A549 (cell line): ENCODE measurements at regions not wholly inside any gene's neighbourhood (a gene's known extent, or its start where the extent isn't known, plus 50 kb on each side); places are given as distances from the start of the nearest gene placed in this dataset.

ENCODE experiments used
- ATAC-seq, 2 experiments: fragments of 200-7000 bp in 1 of 2; fragments of >200 bp in 1 of 2; cut with Nextera tagmentation in 1 of 2; cut with Tn5 transposase in 1 of 2; 3 replicates each; pipeline versions ENCODE4 v1.8.0 to v1.9.1; 2018 to 2020; ENCODE audit warnings: mild to moderate bottlenecking in 1 of 2, moderate library complexity in 1 of 2
- CTCF ChIA-PET: fragments of 300-600 bp; sonication (Branson Sonifier 250); formaldehyde crosslinking; extraction: SDS; loops from one replicate; lab custom pipeline; 2021; ENCODE audit warnings: antibody characterized with exemption, inconsistent platforms; lab: Yijun Ruan, JAX
- POLR2A ChIA-PET: fragments of 350-600 bp; formaldehyde crosslinking; extraction: SDS; loops from one replicate; lab custom pipeline; 2021; ENCODE audit warnings: antibody characterized with exemption, inconsistent platforms; lab: Yijun Ruan, JAX
- DNase-seq, 2 experiments: peaks; one replicate each; pipeline versions ENCODE4 v3.0.0 to v3.0.0-alpha.2; 2011 to 2016; ENCODE audit warnings: low read depth in 1 of 2, low spot score in 1 of 2
- FAIRE-seq: peaks from 2 replicates; lab custom pipeline; 2011; peaks lifted over from hg19 to GRCh38; lab: Jason Lieb, UNC
- H3K27ac ChIP-seq, 2 experiments: fragments of >200 bp; sonication (Bioruptor Twin); formaldehyde crosslinking; 3 replicates each; pipeline ENCODE4 v1.5.1; 2016 to 2017
- H3K4me1 ChIP-seq: fragments of >200 bp; sonication (Bioruptor Twin); formaldehyde crosslinking; 3 replicates; pipeline ENCODE4 v1.6.1; 2016
- H3K4me2 ChIP-seq: fragments of >200 bp; sonication (Bioruptor Twin); formaldehyde crosslinking; 3 replicates; pipeline ENCODE4 v1.6.1; 2016
- H3K4me3 ChIP-seq: fragments of >200 bp; sonication (Bioruptor Twin); formaldehyde crosslinking; 3 replicates; pipeline ENCODE4 v1.5.1; 2016
- H3K9me3 ChIP-seq: fragments of >200 bp; sonication (Bioruptor Twin); formaldehyde crosslinking; 3 replicates; pipeline ENCODE4 v1.6.1; 2016
- ATOH8 ChIP-seq: fragments of 250-450 bp; sonication (Bioruptor Pico); IDR thresholded peaks from 2 replicates; pipeline ENCODE4 v1.5.0; 2020; ENCODE audit warnings: low read depth, mild to moderate bottlenecking, moderate library complexity
- BCL3 ChIP-seq: fragments of >200 bp; sonication (Bioruptor Twin); formaldehyde crosslinking; IDR thresholded peaks from 3 replicates; pipeline ENCODE4 v1.6.1; 2016
- BHLHE40 ChIP-seq: IDR thresholded peaks from 2 replicates; pipeline ENCODE4 v1.6.1; 2012; ENCODE audit warnings: low read depth, low read length, inconsistent platforms
- CBX2 ChIP-seq: fragments of 200-600 bp; sonication (generic); IDR thresholded peaks from 2 replicates; pipeline ENCODE4 v1.6.1; 2016; ENCODE audit warnings: low read depth, mild to moderate bottlenecking, borderline replicate concordance
- CHD4 ChIP-seq: fragments of 200-600 bp; sonication (generic); IDR thresholded peaks from 2 replicates; pipeline ENCODE4 v1.6.1; 2016; ENCODE audit warnings: antibody characterized with exemption, mild to moderate bottlenecking, borderline replicate concordance
- EHF ChIP-seq: fragments of 250-450 bp; sonication (Bioruptor Pico); IDR thresholded peaks from 2 replicates; pipeline ENCODE4 v1.5.0; 2020; ENCODE audit warnings: mild to moderate bottlenecking
- EP300 ChIP-seq, 2 experiments: fragments of >200 bp; sonication (Bioruptor Twin); formaldehyde crosslinking; IDR thresholded peaks; 2 replicates in 1 of 2; 3 replicates in 1 of 2; pipeline ENCODE4 v1.6.1; 2016 to 2017
- ESRRA ChIP-seq: fragments of 150-350 bp; IDR thresholded peaks from 2 replicates; pipeline ENCODE4 v1.6.1; 2014; ENCODE audit warnings: mild to moderate bottlenecking, low read length, borderline replicate concordance
- HDAC2 ChIP-seq: fragments of 200-600 bp; sonication (generic); IDR thresholded peaks from 2 replicates; pipeline ENCODE4 v1.6.1; 2016
- HES2 ChIP-seq: fragments of >200 bp; sonication (Bioruptor Twin); formaldehyde crosslinking; IDR thresholded peaks from 2 replicates; pipeline ENCODE4 v1.6.1; 2016
- KDM1A ChIP-seq: fragments of 200-600 bp; sonication (generic); IDR thresholded peaks from 2 replicates; pipeline ENCODE4 v1.6.1; 2016; ENCODE audit warnings: low read depth, mild to moderate bottlenecking
- MAX ChIP-seq: IDR thresholded peaks from 2 replicates; pipeline ENCODE4 v1.6.1; 2012
- NFE2L2 ChIP-seq: fragments of 150-350 bp; conservative IDR thresholded peaks from 2 replicates; pipeline ENCODE4 v1.6.1; 2014; ENCODE audit warnings: low read length
- PHF8 ChIP-seq: fragments of 200-600 bp; sonication (generic); IDR thresholded peaks from 2 replicates; pipeline ENCODE4 v1.6.1; 2016; ENCODE audit warnings: low read depth, mild to moderate bottlenecking, antibody characterized with exemption, moderate library complexity, borderline replicate concordance
- POLR2A ChIP-seq: IDR thresholded peaks from 2 replicates; pipeline ENCODE4 v1.6.1; 2012; ENCODE audit warnings: mild to moderate bottlenecking, low read length
- RAD21 ChIP-seq, 2 experiments: fragments of >200 bp in 1 of 2; sonication (Bioruptor Twin) in 1 of 2; formaldehyde crosslinking in 1 of 2; IDR thresholded peaks in 1 of 2; conservative IDR thresholded peaks in 1 of 2; 2 replicates in 1 of 2; 3 replicates in 1 of 2; pipeline ENCODE4 v1.6.1; 2012 to 2018; ENCODE audit warnings: inconsistent platforms in 1 of 2
- RARB ChIP-seq: fragments of 250-450 bp; sonication (Bioruptor Pico); IDR thresholded peaks from 2 replicates; pipeline ENCODE4 v1.8.0; 2021; ENCODE audit warnings: mild to moderate bottlenecking, moderate library complexity
- RCOR1 ChIP-seq: fragments of 150-350 bp; IDR thresholded peaks from 2 replicates; pipeline ENCODE4 v1.6.1; 2014; ENCODE audit warnings: antibody characterized with exemption, low read length, low read depth
- RFX5 ChIP-seq: fragments of 450-650 bp; IDR thresholded peaks from 2 replicates; pipeline ENCODE4 v1.7.1; 2014; ENCODE audit warnings: antibody characterized with exemption, mild to moderate bottlenecking, moderate library complexity
- SREBF2 ChIP-seq: fragments of 450-650 bp; IDR thresholded peaks from 2 replicates; pipeline ENCODE4 v1.6.1; 2014; ENCODE audit warnings: mild to moderate bottlenecking, moderate library complexity
- USF2 ChIP-seq: fragments of 450-650 bp; IDR thresholded peaks from 2 replicates; pipeline ENCODE4 v1.6.1; 2014; ENCODE audit warnings: antibody characterized with exemption
- WGBS: methylation state at CpG from one replicate; pipeline ENCODE4 v1.1.6; 2017; ENCODE audit errors: missing lambda C conversion rate; 5-methylcytosine and 5-hydroxymethylcytosine counted together
- TF ChIP-seq, protein P1 (sequence below): fragments of 150-350 bp; IDR thresholded peaks from 2 replicates; pipeline ENCODE4 v1.6.1; 2014; ENCODE audit warnings: low read depth, mild to moderate bottlenecking, low read length
- TF ChIP-seq, protein P2 (sequence below): IDR thresholded peaks from 2 replicates; pipeline ENCODE4 v1.6.1; 2012; ENCODE audit warnings: low read depth, borderline replicate concordance

- H3K27ac ChIP-seq = no peak overlapping the region
- ATAC-seq (no peak), FAIRE-seq (no peak), DNase-seq (no peak)
- H3K4me3 ChIP-seq = no peak overlapping the region
- ChIA-PET POLR2A (no interaction called here), CTCF (interaction anchor here (1.1 kb wide), 1 partner anchor 1366 kb away, joined by 3 read pairs; no protein-coding TSS in a partner anchor)
- no peak for TF ChIP-seq RFX5
- no peak for TF ChIP-seq SREBF2
- TF ChIP-seq HES2 = no peak
- TF ChIP-seq, protein P1, sequence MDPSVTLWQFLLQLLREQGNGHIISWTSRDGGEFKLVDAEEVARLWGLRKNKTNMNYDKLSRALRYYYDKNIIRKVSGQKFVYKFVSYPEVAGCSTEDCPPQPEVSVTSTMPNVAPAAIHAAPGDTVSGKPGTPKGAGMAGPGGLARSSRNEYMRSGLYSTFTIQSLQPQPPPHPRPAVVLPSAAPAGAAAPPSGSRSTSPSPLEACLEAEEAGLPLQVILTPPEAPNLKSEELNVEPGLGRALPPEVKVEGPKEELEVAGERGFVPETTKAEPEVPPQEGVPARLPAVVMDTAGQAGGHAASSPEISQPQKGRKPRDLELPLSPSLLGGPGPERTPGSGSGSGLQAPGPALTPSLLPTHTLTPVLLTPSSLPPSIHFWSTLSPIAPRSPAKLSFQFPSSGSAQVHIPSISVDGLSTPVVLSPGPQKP = no peak
- TF ChIP-seq, protein P2, sequence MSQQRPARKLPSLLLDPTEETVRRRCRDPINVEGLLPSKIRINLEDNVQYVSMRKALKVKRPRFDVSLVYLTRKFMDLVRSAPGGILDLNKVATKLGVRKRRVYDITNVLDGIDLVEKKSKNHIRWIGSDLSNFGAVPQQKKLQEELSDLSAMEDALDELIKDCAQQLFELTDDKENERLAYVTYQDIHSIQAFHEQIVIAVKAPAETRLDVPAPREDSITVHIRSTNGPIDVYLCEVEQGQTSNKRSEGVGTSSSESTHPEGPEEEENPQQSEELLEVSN = no peak
- no peaks in the 10 kb centered on the region for H3K4me1 ChIP-seq
- H3K4me2 ChIP-seq = no peak overlapping the region
- no peaks in the 10 kb centered on the region for H3K9me3 ChIP-seq
Measured at GRCh38 chr13:105170438-105170837, 1365.0 kb downstream of the EFNB2 start.

- ChIA-PET POLR2A (no interaction called here), CTCF (no interaction called here)
- H3K4me2 ChIP-seq = no peak overlapping the region
- ATAC-seq (no peak), FAIRE-seq (no peak), DNase-seq (no peak)
- H3K4me3 ChIP-seq = no peak overlapping the region
- no peaks in the 10 kb centered on the region for H3K4me1 ChIP-seq
- no peak for TF ChIP-seq SREBF2
- TF ChIP-seq EP300 (IDR thresholded peaks at IDR 0.05) = no peak
- TF ChIP-seq CBX2 = no peak
- TF ChIP-seq BCL3 = no peak
- no peak for TF ChIP-seq KDM1A
- TF ChIP-seq RCOR1 = no peak
- TF ChIP-seq ESRRA = no peak
- TF ChIP-seq RAD21 (conservative IDR thresholded peaks at IDR 0.05 in 1 of 2, IDR thresholded peaks at IDR 0.05 in 1 of 2) = no peak
- TF ChIP-seq POLR2A = no peak
- TF ChIP-seq MAX = no peak
- TF ChIP-seq BHLHE40 = no peak
- no peak for TF ChIP-seq USF2
- no peak for TF ChIP-seq PHF8
- TF ChIP-seq HDAC2 = no peak
- no peak for TF ChIP-seq NFE2L2
- no peak for TF ChIP-seq EHF (CRISPR knock-in tag)
- no peak for TF ChIP-seq RARB (CRISPR knock-in tag)
- TF ChIP-seq CHD4 = no peak
- TF ChIP-seq ATOH8 (CRISPR knock-in tag) = no peak
- WGBS = 0% methylated on average over 1 of the region's 1 CpG
- H3K27ac ChIP-seq = no peak overlapping the region
- H3K9me3 ChIP-seq = no peaks in the 10 kb centered on the region
Measured at GRCh38 chr13:105168295-105168694, 1367.2 kb downstream of the EFNB2 start.
